ENCODE measurements at regions not wholly inside any gene's neighbourhood (a gene's known extent, or its start where the extent isn't known, plus 50 kb on each side); places are given as distances from the start of the nearest gene placed in this dataset.

DNA sequence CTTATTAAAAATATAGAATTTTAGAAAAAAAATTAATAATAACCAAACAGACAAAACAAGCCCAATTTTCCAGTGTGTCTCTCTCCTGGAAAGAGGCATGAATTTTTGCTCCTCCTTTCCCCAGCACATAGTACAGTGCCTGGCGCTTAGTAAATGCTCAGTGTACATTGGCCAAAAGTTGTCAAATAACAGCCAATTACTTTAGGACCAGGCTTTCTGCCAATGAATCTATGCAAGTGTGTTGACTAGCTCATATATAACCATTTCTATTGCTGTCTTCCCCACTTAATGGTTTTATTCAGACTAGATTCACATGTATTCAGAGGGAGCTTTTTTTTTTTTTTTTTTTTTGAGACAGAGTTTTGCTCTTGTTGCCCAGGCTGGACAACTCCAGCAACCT, 120.1 kb upstream of the CD180 start:
- H3K9me2 ChIP-seq (ENCODE audit: insufficient read depth): no peaks in the 10 kb centered on the region
- H2AFZ ChIP-seq (ENCODE audit: low read depth, low read length, poor library complexity, severe bottlenecking): no peak overlapping the region
- no peaks in the 10 kb centered on the region for H3K9me3 ChIP-seq (ENCODE audit: control insufficient read depth in 1 of 2, insufficient read depth in 1 of 2, low read depth in 1 of 2, low read length in 2 of 2)
- ATAC-seq: no peak
- POLR2A ChIA-PET: no interaction called here
- intact Hi-C loops (cut with micrococcal nuclease): no loop called here
- CTCF ChIA-PET: no interaction called here
- H3K27me3 ChIP-seq (ENCODE audit: insufficient read depth, low read length): no peaks in the 10 kb centered on the region
- no peak overlapping the region for H3K27ac ChIP-seq (ENCODE audit: low read depth, low read length)
- DNase-seq (ENCODE audit: low read depth, low spot score): no peak
- H3K79me2 ChIP-seq (ENCODE audit: insufficient read depth, low read length): no peaks in the 10 kb centered on the region
- H3K4me2 ChIP-seq (ENCODE audit: low read length): no peak overlapping the region
- H3K9ac ChIP-seq (ENCODE audit: low read length): no peak overlapping the region
- RAD21 ChIA-PET (ENCODE audit: low non-redundant PET in 1 of 2, low total read pairs in 2 of 2, uncharacterized antibody in 2 of 2, unreplicated experiment in 2 of 2): no interaction called here
- no peak for TF ChIP-seq JUND (IDR thresholded peaks at IDR 0.05)
- no peak for TF ChIP-seq SIN3A (IDR thresholded peaks at IDR 0.05; ENCODE audit: low read depth)
- no peak for TF ChIP-seq FOSL1 (IDR thresholded peaks at IDR 0.05; ENCODE audit: low read depth)
- TF ChIP-seq SP1 (IDR thresholded peaks at IDR 0.05; ENCODE audit: low read depth): no peak
- TF ChIP-seq ZNF274 (IDR thresholded peaks at IDR 0.05; ENCODE audit: low read depth, low read length): no peak
- TF ChIP-seq, protein P1, sequence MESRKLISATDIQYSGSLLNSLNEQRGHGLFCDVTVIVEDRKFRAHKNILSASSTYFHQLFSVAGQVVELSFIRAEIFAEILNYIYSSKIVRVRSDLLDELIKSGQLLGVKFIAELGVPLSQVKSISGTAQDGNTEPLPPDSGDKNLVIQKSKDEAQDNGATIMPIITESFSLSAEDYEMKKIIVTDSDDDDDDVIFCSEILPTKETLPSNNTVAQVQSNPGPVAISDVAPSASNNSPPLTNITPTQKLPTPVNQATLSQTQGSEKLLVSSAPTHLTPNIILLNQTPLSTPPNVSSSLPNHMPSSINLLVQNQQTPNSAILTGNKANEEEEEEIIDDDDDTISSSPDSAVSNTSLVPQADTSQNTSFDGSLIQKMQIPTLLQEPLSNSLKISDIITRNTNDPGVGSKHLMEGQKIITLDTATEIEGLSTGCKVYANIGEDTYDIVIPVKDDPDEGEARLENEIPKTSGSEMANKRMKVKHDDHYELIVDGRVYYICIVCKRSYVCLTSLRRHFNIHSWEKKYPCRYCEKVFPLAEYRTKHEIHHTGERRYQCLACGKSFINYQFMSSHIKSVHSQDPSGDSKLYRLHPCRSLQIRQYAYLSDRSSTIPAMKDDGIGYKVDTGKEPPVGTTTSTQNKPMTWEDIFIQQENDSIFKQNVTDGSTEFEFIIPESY (IDR thresholded peaks at IDR 0.05; ENCODE audit: extremely low read depth, insufficient replicate concordance, low read length): no peak
- TF ChIP-seq POLR2A (IDR thresholded peaks at IDR 0.05; ENCODE audit: borderline replicate concordance, extremely low read depth, insufficient read depth, insufficient read length): no peak
- H4K20me1 ChIP-seq (ENCODE audit: insufficient read depth): no peaks in the 10 kb centered on the region
- BruUV-seq (replicated peaks): no TSS peak
- H3K4me3 ChIP-seq (replicated peaks in 1 of 2; ENCODE audit: low read depth in 1 of 2, low read length in 2 of 2): no peak overlapping the region
- H3K36me3 ChIP-seq (ENCODE audit: control insufficient read depth in 1 of 2, insufficient read depth in 2 of 2, low read length in 2 of 2): no peaks in the 10 kb centered on the region
- 0 out of 4 replicates have a peak, but pooled peaks cover 0 to 4% of the 10 kb centered on the region in 2 experiments for H3K4me1 ChIP-seq (ENCODE audit: control insufficient read depth in 1 of 2, insufficient read depth in 2 of 2, low read length in 2 of 2)

DNA sequence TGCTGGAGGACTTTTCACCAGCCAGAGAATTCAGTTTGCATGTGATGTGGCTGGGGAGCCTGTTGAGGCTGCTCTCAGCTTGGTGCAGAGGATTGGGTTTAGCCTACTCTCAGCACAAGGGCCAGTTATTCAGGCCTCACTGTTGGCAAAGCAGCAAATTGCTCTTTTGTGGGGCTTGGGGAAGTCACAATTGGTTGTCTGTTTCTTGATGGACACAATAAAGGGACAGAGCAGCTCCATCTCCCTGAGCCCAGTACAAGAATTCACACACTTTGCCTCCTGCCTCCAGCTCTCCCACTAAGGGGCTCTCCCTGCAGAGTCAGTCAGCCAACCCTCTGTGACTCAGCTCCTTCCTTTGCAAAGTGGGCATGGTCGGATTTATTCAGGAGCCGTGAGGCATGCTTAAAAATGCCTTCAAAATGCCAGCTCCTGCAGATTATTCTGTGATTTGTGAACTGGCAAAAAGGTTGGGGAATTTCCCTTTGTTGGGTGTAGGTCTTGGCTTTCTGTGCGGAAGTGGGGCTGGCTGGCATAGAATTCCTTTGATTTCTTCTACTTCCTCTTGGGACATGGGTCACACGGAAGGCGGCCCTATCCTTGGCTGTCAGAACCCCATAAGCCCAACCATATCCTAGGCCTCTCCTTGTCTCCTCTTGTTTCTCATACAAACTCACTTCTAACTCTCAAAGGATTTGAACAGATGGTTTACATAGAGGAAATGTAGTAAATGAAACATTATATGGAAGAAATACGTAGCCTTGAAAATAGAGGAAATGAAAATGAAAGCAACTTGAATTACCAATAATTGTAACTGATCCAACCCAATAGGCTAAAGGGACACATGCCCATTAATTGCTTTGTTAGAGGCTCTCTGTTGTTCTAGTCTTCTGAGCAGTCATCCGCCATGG, 118.7 kb upstream of the CD180 start:
- ChIA-PET CTCF (no interaction called here), POLR2A (no interaction called here), RAD21 (ENCODE audit: low non-redundant PET in 1 of 2, low total read pairs in 2 of 2, uncharacterized antibody in 2 of 2, unreplicated experiment in 2 of 2) (no interaction called here)
- no peaks in the 10 kb centered on the region for H3K79me2 ChIP-seq (ENCODE audit: insufficient read depth, low read length)
- H3K27ac ChIP-seq (ENCODE audit: low read depth, low read length): no peak overlapping the region
- ATAC-seq (no peak), DNase-seq (ENCODE audit: low read depth, low spot score) (no peak)
- H3K9ac ChIP-seq (ENCODE audit: low read length): no peak overlapping the region
- H3K9me2 ChIP-seq (ENCODE audit: insufficient read depth): no peaks in the 10 kb centered on the region
- no peaks in the 10 kb centered on the region for H3K27me3 ChIP-seq (ENCODE audit: insufficient read depth, low read length)
- no peaks in the 10 kb centered on the region for H3K9me3 ChIP-seq (ENCODE audit: control insufficient read depth in 1 of 2, insufficient read depth in 1 of 2, low read depth in 1 of 2, low read length in 2 of 2)
- H3K4me1 ChIP-seq (ENCODE audit: control insufficient read depth in 1 of 2, insufficient read depth in 2 of 2, low read length in 2 of 2): 0 out of 4 replicates have a peak, but pooled peaks cover 0 to 4% of the 10 kb centered on the region in 2 experiments
- H4K20me1 ChIP-seq (ENCODE audit: insufficient read depth): no peaks in the 10 kb centered on the region
- no TSS peak for BruUV-seq (replicated peaks)
- no peaks in the 10 kb centered on the region for H3K36me3 ChIP-seq (ENCODE audit: control insufficient read depth in 1 of 2, insufficient read depth in 2 of 2, low read length in 2 of 2)
- no peak overlapping the region for H2AFZ ChIP-seq (ENCODE audit: low read depth, low read length, poor library complexity, severe bottlenecking)
- TF ChIP-seq POLR2A (IDR thresholded peaks at IDR 0.05; ENCODE audit: borderline replicate concordance, extremely low read depth, insufficient read depth, insufficient read length) (no peak), EZH2phosphoT487 (IDR thresholded peaks at IDR 0.05; ENCODE audit: borderline replicate concordance) (no peak), EGR1 (IDR thresholded peaks at IDR 0.05; ENCODE audit: low read depth) (no peak), RAD21 (IDR thresholded peaks at IDR 0.05; ENCODE audit: low read depth) (no peak), SIN3A (IDR thresholded peaks at IDR 0.05; ENCODE audit: low read depth) (no peak), YY1 (IDR thresholded peaks at IDR 0.05; ENCODE audit: extremely low read depth, insufficient replicate concordance, low read depth, low read length) (no peak)
- TF ChIP-seq, protein P2, sequence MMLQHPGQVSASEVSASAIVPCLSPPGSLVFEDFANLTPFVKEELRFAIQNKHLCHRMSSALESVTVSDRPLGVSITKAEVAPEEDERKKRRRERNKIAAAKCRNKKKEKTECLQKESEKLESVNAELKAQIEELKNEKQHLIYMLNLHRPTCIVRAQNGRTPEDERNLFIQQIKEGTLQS (IDR thresholded peaks at IDR 0.05): no peak
- intact Hi-C loops (cut with micrococcal nuclease): no loop called here
- H3K4me3 ChIP-seq (replicated peaks in 1 of 2; ENCODE audit: low read depth in 1 of 2, low read length in 2 of 2): no peak overlapping the region
- H3K4me2 ChIP-seq (ENCODE audit: low read length): no peak overlapping the region
